Gastrocnemius medialis (tissue), 4 donors: ENCODE measurements at regions not wholly inside any gene's neighbourhood (a gene's known extent, or its start where the extent isn't known, plus 50 kb on each side); places are given as distances from the start of the nearest gene placed in this dataset.

Source experiments
- POLR2A ChIP-seq, 2 donors: fragments of 450-650 bp; IDR thresholded peaks; one replicate each; pipeline ENCODE4 v1.6.1; 2017; ENCODE audit warnings: antibody characterized with exemption in 2 of 2, mild to moderate bottlenecking in 2 of 2, moderate library complexity in 2 of 2
- TF ChIP-seq, protein P1 (sequence below), 5 experiments: fragments of 450-650 bp in 3 of 5; fragments of 200-600 bp in 2 of 5; sonication (generic) in 2 of 5; IDR thresholded peaks in 4 of 5; conservative IDR thresholded peaks in 1 of 5; 1 replicate in 4 of 5; 2 replicates in 1 of 5; pipeline ENCODE4 v1.5.1; 2016 to 2019; ENCODE audit warnings: antibody characterized with exemption in 5 of 5, mild to moderate bottlenecking in 3 of 5, moderate library complexity in 3 of 5

DNA sequence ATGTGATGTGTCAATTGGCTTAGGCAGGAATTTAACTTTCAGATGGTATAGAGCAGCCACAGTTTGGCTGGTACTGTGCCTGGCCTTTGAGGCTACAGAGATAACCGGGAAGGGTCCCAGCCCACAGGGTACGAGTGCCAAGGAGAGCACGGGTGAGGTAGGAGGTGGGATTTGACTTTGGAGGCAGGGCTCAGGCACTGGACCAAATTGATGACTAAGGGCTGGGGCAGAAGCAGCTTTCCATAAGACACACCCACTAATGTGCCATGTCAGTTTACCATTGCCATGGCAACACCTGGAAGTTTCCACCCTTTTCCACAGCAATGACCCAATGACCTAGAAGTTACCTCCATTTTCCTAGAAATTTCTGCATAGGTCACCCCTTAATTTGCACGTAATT is 466.2 kb downstream of the TSHZ3 start:
- TF ChIP-seq, protein P1, sequence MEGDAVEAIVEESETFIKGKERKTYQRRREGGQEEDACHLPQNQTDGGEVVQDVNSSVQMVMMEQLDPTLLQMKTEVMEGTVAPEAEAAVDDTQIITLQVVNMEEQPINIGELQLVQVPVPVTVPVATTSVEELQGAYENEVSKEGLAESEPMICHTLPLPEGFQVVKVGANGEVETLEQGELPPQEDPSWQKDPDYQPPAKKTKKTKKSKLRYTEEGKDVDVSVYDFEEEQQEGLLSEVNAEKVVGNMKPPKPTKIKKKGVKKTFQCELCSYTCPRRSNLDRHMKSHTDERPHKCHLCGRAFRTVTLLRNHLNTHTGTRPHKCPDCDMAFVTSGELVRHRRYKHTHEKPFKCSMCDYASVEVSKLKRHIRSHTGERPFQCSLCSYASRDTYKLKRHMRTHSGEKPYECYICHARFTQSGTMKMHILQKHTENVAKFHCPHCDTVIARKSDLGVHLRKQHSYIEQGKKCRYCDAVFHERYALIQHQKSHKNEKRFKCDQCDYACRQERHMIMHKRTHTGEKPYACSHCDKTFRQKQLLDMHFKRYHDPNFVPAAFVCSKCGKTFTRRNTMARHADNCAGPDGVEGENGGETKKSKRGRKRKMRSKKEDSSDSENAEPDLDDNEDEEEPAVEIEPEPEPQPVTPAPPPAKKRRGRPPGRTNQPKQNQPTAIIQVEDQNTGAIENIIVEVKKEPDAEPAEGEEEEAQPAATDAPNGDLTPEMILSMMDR (IDR thresholded peaks at IDR 0.05 in 4 of 5, conservative IDR thresholded peaks at IDR 0.05 in 1 of 5), result no peak
- no peak for TF ChIP-seq POLR2A (IDR thresholded peaks at IDR 0.05)
